Breast epithelium (tissue), 3 donors: ENCODE measurements at regions not wholly inside any gene's neighbourhood (a gene's known extent, or its start where the extent isn't known, plus 50 kb on each side); places are given as distances from the start of the nearest gene placed in this dataset.

Source experiments
- POLR2AphosphoS5 ChIP-seq, 3 donors: sonication (generic); formaldehyde crosslinking; IDR thresholded peaks; one replicate each; pipeline ENCODE4 v1.6.1; 2017; ENCODE audit warnings: antibody characterized with exemption in 3 of 3
- TF ChIP-seq, protein P1 (sequence below), 3 donors: fragments of 450-650 bp; IDR thresholded peaks; one replicate each; pipeline ENCODE4 v1.5.1; 2016 to 2017; ENCODE audit warnings: antibody characterized with exemption in 3 of 3, mild to moderate bottlenecking in 3 of 3, moderate library complexity in 3 of 3

DNA sequence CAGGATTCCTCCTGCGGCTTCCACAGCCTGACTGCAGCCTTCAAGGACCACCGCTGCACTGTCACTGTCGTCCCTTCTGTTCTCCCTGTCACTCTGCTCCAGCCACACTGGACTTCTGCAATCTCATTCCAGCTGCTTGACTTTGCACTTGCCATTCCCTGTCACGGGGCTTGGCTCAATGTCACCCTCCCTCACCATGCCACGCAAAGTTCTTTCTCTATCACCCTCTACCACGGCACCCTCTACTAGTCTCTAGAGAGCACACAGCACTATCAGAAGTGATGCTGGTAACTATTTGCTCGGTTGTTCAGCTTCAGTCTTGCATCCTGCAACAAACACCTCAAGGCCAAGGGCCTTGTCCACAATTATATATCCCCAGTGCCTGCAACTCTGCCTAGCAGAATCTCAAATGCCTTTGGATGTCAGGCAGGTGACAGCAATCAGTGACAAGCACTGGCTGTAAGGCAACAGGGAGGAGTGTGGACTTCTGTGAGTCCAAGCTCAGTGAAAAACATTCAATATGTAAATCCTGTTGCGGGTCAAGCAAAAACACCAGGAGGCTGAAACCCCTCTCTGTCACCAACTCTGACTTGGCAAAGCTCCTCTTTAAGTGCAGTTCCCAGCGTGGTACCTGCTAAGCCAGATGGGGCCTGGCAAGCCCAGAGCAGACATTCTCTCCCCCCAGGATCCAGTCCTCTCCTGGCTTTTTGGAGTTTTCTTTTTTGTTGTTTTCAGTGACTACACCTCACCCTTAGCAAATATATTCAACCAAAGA, 259.9 kb downstream of the FGFR2 start:
- TF ChIP-seq, protein P1, sequence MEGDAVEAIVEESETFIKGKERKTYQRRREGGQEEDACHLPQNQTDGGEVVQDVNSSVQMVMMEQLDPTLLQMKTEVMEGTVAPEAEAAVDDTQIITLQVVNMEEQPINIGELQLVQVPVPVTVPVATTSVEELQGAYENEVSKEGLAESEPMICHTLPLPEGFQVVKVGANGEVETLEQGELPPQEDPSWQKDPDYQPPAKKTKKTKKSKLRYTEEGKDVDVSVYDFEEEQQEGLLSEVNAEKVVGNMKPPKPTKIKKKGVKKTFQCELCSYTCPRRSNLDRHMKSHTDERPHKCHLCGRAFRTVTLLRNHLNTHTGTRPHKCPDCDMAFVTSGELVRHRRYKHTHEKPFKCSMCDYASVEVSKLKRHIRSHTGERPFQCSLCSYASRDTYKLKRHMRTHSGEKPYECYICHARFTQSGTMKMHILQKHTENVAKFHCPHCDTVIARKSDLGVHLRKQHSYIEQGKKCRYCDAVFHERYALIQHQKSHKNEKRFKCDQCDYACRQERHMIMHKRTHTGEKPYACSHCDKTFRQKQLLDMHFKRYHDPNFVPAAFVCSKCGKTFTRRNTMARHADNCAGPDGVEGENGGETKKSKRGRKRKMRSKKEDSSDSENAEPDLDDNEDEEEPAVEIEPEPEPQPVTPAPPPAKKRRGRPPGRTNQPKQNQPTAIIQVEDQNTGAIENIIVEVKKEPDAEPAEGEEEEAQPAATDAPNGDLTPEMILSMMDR (IDR thresholded peaks at IDR 0.05): no peak
- no peak for TF ChIP-seq POLR2AphosphoS5 (IDR thresholded peaks at IDR 0.05)
